ENCODE measurements at regions not wholly inside any gene's neighbourhood (a gene's known extent, or its start where the extent isn't known, plus 50 kb on each side); places are given as distances from the start of the nearest gene placed in this dataset.

- TF ChIP-seq CTCF (conservative IDR thresholded peaks at IDR 0.05; ENCODE audit: low read length) (no peak), EZH2phosphoT487 (IDR thresholded peaks at IDR 0.05; ENCODE audit: borderline replicate concordance) (no peak)
These were observed 276.5 kb downstream of the OTUD1 start for GRCh38 chr10:23715363-23715762.
